Right forelimb (tissue), 1 donor: ENCODE measurements at regions not wholly inside any gene's neighbourhood (a gene's known extent, or its start where the extent isn't known, plus 50 kb on each side); places are given as distances from the start of the nearest gene placed in this dataset.
A peak's percentile ranks its signal among the peaks of the same experiment; 100 is the strongest.

Experiments used
- DNase-seq: peaks from one replicate; pipeline ENCODE4 v3.0.0-alpha.2; 2018

GRCh38 chr5:135246923-135247795 lies 151.9 kb downstream of the MACROH2A1 start:
- peak; percentile 41 for DNase-seq

DNA sequence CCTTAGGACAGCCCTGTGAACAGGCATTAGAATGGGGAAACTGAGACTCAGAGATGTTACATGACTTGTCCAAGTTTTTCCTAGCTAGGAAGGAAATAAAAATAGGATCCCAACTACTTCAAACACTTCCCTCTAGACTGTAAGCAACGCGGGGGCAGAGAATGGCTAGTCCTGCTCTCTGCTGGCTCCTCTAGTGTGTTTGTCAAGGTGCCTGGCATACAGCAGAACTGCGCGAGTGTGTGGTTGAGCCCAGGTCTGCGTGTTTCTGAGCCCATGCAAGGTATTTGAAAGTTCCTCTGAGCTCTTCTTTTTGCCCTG lies 152.5 kb downstream of the MACROH2A1 start:
- DNase-seq = no peak

DNA sequence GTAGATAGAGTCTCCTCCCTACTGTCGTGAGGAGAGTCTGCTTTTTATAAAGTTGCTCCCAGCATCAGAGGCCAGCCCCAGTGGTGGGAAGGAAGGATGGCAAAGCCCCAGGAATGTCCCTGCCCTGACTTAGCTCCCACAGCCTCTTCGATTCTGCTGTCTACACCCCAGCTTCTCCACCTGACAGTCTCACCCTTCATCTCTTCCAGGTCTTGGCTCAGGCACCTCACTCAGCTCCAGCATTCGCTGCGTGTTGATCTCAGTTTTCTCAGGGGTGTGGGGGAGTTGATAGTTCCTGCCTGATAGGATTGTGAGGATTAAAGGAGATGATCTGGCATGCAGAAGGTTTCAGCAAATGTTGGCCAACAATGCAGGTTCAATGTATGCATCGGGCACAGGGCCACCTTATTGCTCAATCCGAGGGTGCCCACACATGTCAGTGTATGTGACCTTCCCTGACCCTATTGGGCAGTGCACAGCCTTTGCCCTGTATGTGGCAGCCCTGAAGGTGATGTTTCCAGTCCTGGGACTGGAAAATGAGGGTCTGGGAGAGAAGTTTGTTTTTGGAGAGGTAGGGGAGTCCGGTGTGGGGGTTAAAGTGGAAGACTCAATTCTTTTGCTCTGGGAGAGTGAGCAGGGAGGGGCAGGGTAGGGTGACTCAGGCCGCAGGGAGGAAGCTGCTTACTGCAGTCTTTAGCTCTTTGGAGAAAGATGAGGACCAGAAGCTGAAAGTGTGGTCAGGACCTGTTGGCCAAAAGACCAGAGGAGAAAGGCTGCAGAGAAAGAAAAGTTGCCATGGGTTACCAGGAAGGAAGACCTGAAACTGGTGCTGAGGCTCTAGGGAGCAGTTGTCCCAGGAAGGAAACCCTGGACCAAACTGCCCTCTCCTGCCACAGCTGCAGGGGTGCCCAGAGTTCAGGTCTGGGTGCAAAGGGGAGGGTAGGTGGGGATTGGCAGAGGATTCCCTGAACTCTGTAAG lies 153.2 kb downstream of the MACROH2A1 start:
- peak; percentile 38 for DNase-seq

- no peak for DNase-seq
Measured at GRCh38 chr5:135244620-135245021, 154.4 kb downstream of the MACROH2A1 start.

DNA sequence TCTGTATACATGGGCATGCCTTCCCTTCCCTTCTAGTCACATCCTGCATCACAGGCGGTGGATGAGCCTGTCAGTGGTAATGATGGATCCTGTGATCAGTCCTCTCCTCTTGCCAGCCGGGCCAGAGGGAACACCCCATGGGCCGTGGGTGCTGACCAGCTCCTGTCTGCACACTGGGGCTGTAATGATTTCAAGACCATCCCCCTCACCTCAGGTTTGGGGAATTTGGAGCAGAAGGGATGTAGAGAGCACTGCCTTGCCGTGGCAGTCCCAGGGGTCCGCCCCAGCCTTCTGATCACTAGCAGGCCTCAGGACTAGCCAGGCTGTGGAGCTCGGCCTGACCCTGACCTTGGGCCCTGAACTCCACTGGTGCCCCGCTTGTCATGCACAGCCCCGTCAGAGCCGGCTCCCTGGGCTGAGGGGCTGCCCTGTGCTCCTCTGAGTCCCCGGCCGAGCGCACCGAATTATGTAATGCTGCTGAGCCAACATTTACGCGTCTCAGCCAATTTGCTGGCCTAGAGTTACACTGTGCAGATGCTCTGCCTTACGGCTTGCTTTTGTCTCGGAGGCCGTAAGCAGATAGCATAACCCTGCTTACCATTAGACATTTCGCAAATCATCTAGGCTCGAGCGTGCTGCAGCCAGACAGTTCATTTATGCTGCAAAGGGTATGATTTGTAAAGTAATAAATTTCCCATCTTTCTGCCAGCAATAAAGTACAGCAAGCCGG lies 155.3 kb downstream of the MACROH2A1 start:
- peak; percentile 65 for DNase-seq

DNA sequence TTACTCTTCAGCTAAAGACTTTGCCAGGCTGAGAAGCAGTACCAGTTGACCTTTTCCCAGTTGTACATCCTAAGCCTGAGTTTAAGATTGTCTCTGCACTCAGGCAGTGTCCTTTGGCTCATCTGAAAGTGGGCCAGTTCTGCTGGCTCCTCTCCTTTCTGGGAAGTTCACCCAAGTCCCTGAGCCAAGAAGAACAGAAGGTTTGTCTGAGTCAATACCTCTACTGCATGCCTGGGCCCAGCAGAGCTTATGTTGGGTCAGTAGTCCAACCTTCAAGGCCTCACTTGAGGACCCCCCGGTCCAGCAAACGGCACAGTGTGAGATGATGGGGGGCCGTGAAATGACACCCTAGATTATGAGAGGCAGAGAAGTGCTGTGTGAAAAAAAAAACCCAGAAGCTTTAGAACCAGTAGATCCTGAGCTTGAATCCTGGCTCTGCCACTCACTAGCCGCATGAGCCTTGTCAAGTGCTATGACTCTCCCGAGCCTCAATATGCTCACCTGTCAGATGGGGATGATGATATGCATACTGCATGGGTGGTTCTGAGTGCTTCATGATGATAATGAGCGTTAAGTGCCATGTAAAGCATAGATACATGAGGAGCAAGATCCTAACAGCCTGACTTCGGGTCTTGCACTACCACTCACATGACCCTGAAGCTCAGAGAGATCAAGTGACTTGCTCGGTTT lies 156.0 kb downstream of the MACROH2A1 start:
- DNase-seq = peak; percentile 46

GRCh38 chr5:135242021-135242865 lies 156.8 kb downstream of the MACROH2A1 start:
- peak; percentile 40 for DNase-seq

GRCh38 chr5:135241536-135241935 lies 157.5 kb downstream of the MACROH2A1 start:
- DNase-seq = peak; percentile 20

DNA sequence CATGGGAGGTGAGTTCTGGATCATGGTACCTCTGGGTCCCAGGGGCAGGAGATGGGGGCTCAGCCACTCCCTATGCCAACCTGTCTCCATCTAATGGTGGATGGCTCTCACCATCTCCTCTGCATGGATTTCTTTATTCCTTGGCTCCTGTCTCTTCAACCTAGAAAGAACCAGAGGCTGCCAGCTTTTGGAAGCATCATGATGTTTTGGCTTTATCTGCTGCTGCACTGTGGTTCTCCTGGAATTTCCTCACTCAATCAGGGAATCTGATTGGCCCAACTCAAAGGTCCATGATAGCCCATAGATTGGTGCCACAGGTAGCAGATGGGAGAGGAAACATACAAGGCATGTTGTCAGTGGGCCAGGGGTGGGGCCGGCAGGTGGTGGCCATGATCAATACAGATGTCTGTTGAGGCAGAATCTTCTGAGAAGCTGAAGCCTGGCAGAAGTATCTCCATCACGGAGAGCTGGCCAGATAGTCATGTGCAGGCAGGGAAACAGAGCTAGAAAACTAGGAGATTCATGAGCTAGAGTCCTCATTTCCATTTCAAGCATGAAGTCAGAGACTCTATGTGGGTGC lies 158.2 kb downstream of the MACROH2A1 start:
- peak; percentile 16 for DNase-seq

- DNase-seq = no peak
Measured at GRCh38 chr5:135240283-135240633, 158.8 kb downstream of the MACROH2A1 start.

GRCh38 chr5:135239453-135240282 lies 159.4 kb downstream of the MACROH2A1 start:
- peak; percentile 41 for DNase-seq

DNA sequence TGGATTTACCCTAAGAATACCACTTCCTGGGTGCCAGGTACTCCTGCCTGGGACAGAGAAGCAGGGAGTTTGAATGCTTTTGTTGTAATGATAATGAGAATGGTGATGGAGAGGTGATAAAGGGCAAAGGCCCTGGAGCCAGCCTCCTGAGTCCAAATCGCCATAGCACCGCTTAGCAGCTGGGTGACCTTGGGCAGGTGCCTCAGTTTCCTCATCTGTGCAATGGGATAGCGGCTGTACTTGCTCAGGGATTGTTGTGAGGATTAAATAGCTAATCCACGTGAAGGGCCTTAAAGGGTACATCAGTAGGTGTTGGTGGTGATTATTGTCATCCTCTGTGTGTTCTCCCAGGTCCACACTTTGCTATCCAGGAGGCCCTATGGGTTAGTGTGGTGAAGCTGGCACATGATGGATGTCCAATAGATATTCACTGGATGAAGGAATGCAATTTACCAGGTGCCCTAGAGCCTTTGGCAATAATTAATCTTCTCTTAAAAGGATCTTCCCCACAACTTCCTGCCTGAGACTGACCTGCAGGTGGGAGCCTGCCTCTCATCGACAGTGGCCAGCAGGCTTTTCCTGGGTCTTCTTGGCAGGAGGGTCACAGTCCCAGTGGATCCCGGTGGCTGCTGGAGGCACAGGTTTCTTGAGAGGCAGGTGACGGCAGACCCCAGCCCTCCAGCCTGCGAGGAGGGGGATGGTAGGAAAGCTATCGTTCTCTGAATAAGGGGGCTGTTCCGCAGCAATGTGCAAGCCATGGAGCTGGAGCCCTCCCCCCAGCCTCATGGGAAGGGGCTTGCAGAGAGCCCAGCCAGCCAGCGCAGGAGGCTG lies 160.2 kb downstream of the MACROH2A1 start:
- DNase-seq = peak; percentile 30

DNA sequence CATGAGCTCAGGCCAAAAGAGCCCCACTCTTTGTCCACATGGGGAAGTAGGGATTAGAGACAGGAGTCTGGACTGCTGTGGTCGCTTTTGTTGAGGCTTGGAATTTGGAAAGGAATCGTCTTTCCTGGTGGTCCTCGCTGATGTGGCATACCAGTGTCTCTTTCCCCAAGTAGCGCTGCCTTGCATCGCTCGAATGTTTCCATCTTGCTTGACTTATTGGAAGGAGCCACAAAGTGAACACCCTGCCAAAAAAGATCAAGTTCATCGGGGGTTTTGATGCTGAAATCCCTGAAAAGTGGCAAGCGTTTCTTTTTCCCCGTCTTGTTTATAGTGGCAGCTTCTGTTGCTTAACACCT lies 161.3 kb downstream of the MACROH2A1 start:
- DNase-seq = no peak

- DNase-seq = peak; percentile 61
Measured at GRCh38 chr5:135236908-135237747, 161.9 kb downstream of the MACROH2A1 start.

DNA sequence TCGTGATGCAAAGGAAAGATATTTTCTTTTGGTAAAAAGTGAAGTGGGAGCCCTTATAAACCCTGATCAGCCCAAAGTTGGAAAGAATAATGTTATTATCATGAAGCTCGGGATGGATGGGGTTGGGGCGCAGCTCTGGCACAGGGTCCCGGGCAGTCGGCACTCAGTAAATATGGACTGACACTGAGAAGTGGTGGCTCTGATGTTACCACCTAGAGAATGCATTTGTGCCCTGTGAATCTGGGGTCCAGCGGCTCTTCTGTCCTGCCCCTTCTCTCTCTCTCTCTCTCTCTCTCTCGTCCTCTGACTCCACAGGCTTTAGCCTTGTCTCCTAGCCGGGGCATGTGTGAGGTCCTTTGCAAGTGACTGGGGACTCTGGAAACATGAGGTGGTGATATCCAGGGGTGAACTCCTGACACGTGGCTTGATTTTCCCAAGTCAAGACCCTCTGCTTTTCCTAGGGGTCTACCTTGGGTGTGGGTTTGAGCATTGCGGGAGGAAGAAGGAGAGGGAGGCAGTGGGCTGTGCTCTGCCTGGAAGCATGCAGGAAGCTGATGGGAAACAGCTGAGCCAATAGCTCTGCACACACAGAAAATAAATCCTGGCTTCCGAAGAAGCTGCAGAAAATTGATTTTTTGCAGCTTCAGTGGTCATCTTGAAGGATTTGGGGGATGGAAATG lies 162.7 kb downstream of the MACROH2A1 start:
- peak; percentile 58 for DNase-seq

GRCh38 chr5:135235551-135236227 lies 163.3 kb downstream of the MACROH2A1 start:
- peak; percentile 34 for DNase-seq
